IPS-18c (cell line): ENCODE measurements at regions not wholly inside any gene's neighbourhood (a gene's known extent, or its start where the extent isn't known, plus 50 kb on each side); places are given as distances from the start of the nearest gene placed in this dataset.

ENCODE experiments used
- H3K4me3 ChIP-seq: 2 replicates; pipeline ENCODE4 v1.7.0; 2013; ENCODE audit warnings: low read depth, mild to moderate bottlenecking, low read length, moderate library complexity; ENCODE audit not compliant: insufficient read depth
- H3K9me3 ChIP-seq: one replicate; pipeline ENCODE4 v1.6.1; 2013; ENCODE audit warnings: mild to moderate bottlenecking, low read length, moderate library complexity; ENCODE audit not compliant: control insufficient read depth, insufficient read depth

DNA sequence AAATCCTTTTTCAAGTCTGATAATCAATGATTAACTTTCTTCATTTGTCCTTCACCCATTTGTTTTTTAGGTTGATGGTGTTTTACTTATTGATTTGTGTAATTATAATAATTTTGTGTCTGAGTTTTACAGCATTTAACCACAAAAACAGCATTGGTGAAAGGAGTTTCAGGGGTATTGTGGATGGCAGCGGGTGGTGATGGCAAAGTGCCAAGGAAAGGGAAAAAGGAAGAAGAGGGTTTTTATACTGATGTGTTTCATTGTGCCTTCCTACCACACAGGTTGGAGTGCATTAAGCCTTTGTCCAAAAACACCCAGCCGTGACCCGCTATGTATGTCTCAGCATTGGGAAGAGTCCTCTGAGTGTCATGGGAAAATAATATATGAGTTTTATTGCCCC, 150.3 kb downstream of the DAD1 start:
- H3K9me3 ChIP-seq: no peaks in the 10 kb centered on the region
- H3K4me3 ChIP-seq: no peak overlapping the region

DNA sequence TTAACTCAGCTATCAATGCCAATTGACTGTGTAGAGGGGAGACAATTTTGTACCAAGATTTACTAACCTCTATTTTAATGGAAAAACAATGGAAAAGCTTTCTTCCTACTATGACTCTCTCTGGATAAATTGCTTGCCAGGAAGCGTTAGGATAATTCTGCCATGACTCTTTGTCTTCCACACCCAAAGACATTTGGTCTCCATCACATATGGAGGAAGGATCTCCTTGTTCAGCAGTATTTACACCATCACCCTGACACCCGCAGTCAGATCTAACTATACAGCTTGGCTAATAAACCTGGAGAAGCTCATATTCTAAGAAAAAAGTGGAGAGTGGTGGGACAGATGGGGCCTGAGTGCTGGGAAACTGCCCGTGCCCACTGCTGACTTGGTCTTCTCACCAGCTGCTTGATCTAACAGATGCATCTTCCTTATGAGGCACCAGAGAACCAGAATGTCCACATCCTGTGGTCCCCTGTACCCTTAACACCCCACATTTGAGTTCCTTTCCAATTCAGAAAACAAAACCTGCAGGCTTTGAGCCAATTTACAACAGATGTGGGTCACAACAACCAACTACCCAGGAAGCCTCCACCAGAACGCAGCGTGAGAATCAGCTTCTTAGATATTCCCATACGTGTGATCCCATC, 154.0 kb downstream of the DAD1 start:
- no peak overlapping the region for H3K4me3 ChIP-seq
- no peaks in the 10 kb centered on the region for H3K9me3 ChIP-seq

DNA sequence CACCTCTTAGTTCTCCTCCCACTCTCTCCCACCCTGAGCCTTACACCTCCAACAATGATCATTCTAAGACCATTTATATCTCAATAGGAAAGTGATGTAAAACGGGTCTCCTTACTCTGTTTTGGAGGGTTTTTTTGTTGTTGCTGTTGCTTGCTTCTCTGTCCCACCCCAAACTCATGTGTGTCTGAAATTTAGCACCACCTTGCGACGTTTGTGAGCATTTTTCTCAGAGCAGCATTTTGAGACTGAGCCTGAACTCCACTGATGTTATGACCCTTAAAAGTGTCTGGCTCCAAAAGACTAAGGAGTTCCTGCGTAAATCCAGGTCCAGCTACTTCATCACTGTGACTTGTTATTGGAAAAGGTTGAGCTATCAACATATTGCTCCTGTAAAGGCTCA, 155.0 kb downstream of the DAD1 start:
- Histone ChIP-seq H3K4me3 (no peak overlapping the region), H3K9me3 (no peaks in the 10 kb centered on the region)

DNA sequence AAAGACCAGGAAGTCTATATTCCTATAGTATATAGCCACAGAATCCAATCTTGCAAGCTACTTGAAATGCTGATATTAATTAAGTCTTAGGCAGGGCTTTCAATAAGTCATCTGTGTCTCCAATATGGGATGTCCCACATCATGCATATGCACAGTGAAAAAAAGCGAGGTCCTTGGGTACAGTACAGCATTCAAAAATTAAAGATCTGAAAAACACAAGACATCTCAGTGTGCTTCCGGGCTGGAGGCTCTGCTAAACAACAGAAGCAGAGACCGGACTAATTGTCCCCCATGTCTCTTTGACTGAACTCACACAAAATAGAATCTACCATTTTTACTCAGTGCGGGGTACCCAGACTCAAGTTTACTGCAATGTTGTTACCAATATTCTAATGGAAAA, 156.0 kb downstream of the DAD1 start:
- H3K9me3 ChIP-seq: no peaks in the 10 kb centered on the region
- H3K4me3 ChIP-seq: no peak overlapping the region

DNA sequence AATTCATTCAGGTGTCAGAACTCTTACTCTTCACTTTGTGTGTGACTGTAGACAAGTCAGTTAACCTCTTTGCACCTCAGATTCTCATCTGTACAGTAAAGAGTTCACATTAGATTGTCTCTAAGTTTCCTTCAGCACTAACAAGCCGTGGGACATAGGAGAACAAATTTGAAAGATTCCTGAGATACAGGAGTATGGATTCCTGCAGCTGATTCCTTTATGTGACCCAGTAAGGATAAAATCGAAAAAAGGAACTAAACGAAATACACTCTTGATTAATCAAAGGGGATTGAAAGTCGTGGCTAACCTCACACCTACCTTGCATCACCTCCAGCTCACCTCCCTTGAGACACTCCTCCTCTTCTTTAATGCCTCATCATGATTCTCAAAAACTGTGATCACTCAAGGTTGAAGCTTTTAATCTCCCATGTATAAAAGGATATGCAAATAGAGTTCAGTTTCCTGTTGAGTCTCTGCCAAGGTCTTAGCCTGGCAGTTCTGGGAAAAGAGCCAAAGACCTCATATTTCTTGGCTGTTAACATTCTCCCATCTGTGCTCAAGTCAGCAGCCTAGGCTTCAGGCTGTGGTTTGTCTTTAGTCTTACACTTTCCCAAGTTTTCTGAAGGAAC, 156.6 kb downstream of the DAD1 start:
- Histone ChIP-seq H3K4me3 (no peak overlapping the region), H3K9me3 (no peaks in the 10 kb centered on the region)

DNA sequence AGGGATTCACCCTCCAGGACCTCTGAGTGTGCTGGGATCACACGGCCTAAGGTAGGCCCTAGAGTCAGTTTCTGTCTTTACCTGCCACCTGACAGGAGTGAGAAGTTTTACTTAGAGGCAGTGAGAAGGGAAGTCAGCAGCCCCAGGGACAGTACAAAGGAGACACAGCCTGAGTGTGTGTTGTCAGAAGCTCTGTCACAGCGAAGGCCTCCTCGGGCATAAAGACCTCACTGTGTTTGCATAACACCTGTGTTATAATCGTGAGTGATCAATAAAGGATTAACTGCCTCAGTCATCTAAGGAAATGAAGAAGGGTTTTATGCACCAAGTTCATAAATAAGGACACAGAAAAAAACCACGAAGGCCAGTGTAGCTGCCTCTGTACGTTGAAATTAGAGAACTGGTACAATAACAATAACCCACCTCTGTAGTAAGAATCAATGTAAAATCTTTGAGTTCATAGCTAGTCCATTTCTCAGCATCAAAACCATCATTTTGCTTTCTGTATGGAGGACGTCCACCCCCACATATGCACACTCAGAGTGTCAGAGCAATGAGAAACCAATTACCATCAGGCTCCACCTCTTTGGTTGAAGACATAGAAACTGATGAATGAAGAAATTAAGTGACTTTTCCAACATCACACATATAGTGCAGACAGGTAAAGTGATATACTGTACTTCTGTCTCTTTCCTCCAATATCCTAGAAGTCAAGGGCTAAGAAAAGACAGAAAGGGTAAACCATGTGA, 159.3 kb downstream of the DAD1 start:
- no peak overlapping the region for H3K4me3 ChIP-seq

DNA sequence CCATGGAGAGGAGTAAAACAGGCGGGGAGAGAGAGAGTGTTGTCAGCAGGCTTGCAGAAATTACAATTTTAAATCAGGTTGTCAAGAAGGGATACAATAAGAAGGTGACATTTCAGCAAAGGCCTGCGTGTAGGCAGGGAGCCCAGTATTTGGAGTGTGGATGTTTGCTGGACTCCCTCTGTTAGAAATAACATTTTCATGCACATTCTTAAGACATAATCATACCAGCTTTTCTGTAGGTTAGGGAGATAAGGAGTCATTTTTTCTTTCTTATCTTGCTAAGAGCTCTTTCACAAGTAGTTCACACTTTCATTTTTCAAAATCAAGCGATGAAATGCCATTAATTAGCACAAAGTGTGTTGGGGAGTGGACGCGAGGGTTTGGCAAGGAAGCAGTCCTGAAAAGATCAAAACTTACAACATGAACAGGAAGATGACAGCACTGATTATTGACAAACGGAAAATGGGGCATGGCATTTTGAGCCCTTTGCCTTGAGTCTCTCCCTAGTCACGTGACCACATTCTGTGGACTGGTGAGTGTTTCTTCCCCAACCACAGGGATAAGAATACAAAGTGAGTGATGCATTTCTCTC, 160.2 kb downstream of the DAD1 start:
- no peak overlapping the region for H3K4me3 ChIP-seq
- no peaks in the 10 kb centered on the region for H3K9me3 ChIP-seq

More for the DNA sequence above, 159.3 kb downstream of the DAD1 start:
- no peaks in the 10 kb centered on the region for H3K9me3 ChIP-seq

DNA sequence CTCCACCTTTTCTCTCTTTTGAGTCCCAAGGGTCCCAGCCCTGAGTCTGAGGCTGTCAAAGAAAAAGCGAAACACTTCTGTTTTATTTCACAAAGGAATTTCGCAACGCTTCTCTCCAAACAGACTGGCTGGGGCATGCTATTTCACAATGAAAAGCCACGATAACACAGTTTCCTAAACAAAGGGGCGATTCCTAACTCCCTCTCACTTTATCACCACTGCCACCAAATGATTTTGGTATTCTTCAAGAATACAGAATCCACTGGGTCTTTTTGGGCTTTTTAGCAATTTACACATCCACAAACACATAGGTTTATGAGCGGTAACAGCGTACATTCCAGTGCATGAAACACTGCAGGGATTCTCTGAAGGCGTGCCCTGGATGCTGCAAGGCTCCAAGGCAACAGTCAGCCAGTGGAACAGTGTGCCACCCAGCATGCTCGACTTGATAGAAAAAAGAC, 161.2 kb downstream of the DAD1 start:
- no peak overlapping the region for H3K4me3 ChIP-seq

DNA sequence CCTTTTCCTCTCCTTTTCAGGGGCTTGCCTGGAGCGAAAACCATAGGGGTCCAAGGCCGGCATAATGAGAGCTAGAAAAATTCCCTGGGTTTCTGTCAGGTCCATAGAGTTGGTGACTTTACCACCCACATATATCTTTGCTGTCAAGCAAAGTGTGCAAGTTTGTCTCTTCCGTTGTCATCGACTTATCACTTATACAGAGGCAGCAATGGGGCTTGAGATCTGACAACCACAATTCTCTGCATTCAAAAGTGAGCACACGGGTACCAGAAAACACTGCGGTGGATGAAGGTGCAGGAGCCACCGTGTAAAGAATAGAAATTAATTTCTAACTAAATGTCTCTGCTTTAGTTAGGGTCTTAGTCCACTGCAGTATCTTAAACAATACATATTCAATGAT, 162.3 kb downstream of the DAD1 start:
- Histone ChIP-seq H3K4me3 (no peak overlapping the region), H3K9me3 (no peaks in the 10 kb centered on the region)

More for the DNA sequence above, 161.2 kb downstream of the DAD1 start:
- no peaks in the 10 kb centered on the region for H3K9me3 ChIP-seq

DNA sequence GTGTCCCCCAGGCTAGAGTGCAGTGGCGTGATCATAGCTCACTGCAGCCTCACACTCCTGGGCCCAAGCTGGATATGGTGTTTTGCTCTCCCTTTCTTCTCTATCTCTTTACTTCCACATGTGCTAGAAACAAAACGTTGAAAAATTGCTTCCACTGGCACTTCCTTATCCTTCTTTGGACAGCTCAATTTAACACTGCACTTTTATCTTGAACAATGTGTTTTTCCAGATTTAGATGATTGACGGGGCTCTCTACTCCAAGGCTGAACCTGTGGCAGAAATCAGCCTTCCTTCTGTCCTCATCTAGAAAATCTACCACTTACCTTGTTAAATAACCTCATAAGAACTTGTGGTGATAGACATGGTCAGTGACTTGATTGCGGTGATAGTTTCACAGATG, 165.1 kb downstream of the DAD1 start:
- H3K9me3 ChIP-seq: no peaks in the 10 kb centered on the region
- no peak overlapping the region for H3K4me3 ChIP-seq

DNA sequence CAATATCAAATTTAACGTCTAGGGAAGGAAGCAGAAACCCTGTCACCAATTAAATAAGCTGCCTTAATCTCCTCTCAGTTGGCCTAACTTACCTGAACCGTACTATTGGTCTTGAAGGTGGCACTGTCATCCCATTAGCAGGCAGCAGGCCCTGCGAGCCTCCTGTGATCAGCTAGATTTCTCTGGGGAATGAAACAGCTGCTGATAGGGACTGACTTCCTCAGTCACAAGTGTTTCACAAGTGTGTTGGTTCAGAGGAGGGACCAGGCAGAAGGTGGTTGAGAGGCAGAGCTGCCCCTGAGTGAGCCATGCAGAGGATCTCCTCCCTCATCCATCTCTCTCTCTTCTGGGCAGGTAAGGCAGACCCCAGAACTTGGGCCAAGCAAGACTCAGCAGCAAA, 166.8 kb downstream of the DAD1 start:
- H3K9me3 ChIP-seq: no peaks in the 10 kb centered on the region
- no peak overlapping the region for H3K4me3 ChIP-seq

DNA sequence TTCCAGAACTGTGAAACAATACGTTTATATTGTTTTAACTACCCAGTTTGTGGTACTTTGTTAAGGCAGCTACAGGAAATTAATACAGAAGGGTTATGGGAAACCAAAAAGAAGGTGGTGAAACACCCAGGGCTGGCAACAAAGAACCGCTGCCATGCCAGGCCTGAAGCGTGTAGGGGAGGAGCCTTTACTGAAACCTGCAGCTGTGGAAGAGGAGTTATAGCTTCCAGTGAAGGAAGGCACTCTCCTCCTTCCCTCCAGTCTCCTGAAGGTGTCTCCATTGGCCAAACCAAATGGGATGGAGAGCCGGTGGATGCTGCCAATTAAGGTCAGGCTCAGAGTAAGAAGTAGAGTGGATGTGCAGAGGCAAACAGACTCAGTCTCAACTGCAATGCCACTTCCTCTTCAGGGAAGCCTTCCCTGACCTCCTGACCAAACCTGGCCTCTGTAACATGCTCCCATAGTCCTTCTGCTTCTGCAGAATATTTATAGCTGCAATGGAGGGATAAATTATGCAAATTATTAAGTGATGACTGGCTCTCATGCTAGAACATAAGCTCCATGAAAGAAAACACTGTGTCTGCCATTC, 168.3 kb downstream of the DAD1 start:
- Histone ChIP-seq H3K9me3 (no peaks in the 10 kb centered on the region), H3K4me3 (no peak overlapping the region)

DNA sequence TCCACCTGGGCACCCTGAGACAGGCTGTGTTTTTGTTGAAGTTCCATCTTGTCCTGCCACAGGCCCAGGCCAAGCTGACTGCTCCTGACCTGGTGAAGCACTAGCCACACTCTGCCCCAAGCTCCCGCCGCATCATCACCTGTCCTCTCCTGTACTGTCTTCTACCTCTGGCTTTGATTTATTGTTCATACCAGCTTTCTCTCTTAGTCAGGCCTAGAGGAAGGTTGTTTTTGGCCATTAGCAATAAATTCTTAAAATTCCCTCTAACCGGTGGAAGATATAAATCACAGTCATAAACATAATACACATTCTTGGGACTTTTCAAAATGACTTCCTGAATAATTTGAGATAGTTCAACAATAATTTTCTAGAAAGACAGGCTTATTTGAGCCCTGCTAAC, 169.4 kb downstream of the DAD1 start:
- Histone ChIP-seq H3K4me3 (no peak overlapping the region), H3K9me3 (no peaks in the 10 kb centered on the region)

DNA sequence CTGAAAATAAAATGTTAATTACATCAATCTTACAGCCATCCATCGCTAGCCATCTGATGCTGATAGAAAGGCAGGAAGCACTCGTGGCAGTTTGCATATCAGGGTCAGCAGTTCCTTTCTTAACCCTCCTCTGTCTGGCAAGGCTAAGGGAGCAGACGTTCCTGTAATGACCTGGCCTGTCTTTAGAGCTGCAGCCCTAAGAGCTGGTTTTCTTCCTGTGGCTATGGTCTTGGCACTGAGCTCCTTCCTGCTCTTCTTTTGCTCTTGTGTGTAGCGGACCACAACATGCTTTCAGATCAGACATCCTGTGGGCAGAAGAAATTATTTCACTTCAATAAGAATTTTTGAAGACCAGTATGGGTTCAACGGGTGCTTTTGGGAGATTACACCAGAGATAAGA, 170.4 kb downstream of the DAD1 start:
- H3K4me3 ChIP-seq: no peak overlapping the region
- no peaks in the 10 kb centered on the region for H3K9me3 ChIP-seq

DNA sequence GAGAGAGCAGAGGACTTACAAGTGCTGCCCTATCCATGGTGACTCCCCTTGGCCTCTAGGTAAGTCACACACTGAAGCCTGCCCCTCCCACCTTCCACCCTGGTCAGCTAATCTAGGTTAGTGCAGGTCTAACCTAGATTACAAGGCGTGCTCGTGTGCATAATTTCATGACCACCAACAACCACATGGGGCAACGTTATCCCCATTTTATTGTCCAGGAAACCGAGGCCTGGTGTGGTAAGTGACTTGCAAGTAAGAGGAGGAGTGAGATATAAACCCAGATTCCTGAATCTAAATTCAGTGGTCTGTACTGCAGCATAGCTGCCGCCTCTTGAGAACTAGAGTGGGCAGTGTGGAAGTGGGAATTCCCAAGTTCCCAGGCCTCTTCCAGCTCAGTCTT, 171.1 kb downstream of the DAD1 start:
- no peak overlapping the region for H3K4me3 ChIP-seq

DNA sequence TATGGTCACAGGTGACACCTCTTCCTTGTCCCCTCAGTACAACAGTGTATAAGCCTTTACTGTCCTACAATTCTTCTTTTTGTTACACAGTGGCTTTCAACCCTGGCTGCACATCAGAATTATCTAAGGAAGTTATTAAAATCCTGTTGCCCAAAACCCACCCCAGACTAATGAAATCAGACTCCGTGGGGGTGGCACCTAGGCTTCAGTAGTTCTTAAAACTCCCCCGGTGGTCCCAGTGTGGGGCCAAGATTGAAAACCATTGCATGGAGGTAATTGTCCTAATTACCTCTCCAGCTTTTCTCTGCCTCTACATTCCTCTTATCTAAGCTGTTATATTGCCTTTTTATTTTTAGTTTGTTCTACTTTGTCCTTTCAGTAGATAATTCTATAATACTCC, 172.8 kb downstream of the DAD1 start:
- no peak overlapping the region for H3K4me3 ChIP-seq
- H3K9me3 ChIP-seq: no peaks in the 10 kb centered on the region

More for the DNA sequence above, 171.1 kb downstream of the DAD1 start:
- H3K9me3 ChIP-seq: no peaks in the 10 kb centered on the region

DNA sequence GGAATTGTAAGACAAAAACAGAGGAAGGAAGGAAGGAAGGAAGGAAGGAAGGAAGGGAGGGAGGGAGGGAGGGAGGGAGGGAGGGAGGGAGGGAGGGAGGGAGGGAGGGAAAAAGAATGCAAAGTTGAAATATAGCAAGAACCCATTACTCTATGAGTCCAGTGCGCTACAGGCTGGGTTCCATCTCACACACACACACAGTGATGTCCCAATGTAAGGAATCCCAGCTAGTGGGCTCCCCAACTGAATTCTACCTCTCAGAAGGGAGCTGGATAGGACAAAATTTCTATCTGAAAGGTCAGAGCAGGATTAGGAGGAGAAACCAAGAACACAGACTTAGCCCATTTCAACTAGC, 173.4 kb downstream of the DAD1 start:
- no peak overlapping the region for H3K4me3 ChIP-seq

More for the DNA sequence above, 173.4 kb downstream of the DAD1 start:
- no peaks in the 10 kb centered on the region for H3K9me3 ChIP-seq
